H1 (cell line): ENCODE measurements at regions not wholly inside any gene's neighbourhood (a gene's known extent, or its start where the extent isn't known, plus 50 kb on each side); places are given as distances from the start of the nearest gene placed in this dataset.

ENCODE experiments used
- EGR1 ChIP-seq: IDR thresholded peaks from 2 replicates; pipeline ENCODE4 v1.6.1; 2011; ENCODE audit warnings: low read depth, low read length, borderline replicate concordance
- POLR2A ChIP-seq, 2 experiments: IDR thresholded peaks; 1 replicate in 1 of 2; 2 replicates in 1 of 2; pipeline ENCODE4 v1.6.1; 2011; ENCODE audit warnings: low read depth in 2 of 2, low read length in 2 of 2, mild to moderate bottlenecking in 2 of 2; ENCODE audit errors: control extremely low read depth in 1 of 2

DNA sequence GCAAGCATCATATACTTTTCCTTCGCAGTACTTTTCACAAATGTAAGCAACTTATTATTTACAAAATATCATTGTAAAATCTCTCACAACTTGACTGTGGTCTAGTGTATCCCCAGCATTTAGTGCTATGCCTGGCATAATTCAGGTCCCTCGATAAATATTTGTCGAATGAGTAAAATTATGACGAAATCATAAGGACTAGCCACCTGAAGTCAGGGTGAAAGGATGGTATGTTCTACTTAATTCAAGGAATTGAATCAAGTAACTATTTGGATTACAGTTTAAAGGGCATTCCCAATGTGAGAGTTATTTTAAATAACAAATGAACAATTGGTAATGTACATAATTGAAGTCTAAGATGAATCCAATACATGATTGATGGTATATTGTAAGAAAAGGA, 393.0 kb upstream of the SLC35B3 start:
- TF ChIP-seq EGR1 (no peak), POLR2A (IDR thresholded peaks at IDR 0.05; ENCODE audit: control extremely low read depth in 1 of 2, low read depth in 2 of 2, low read length in 2 of 2) (no peak)
